ENCODE measurements at regions not wholly inside any gene's neighbourhood (a gene's known extent, or its start where the extent isn't known, plus 50 kb on each side); places are given as distances from the start of the nearest gene placed in this dataset.

- Histone ChIP-seq H4K20me1 (ENCODE audit: insufficient read depth, low read length) (no peaks in the 10 kb centered on the region), H3K4me3 (replicated peaks in 1 of 3; ENCODE audit: insufficient read depth in 1 of 3, low read depth in 2 of 3, low read length in 3 of 3) (no peak overlapping the region), H3K27ac (ENCODE audit: extremely low read length, insufficient read depth, low read length) (no peak overlapping the region), H3K27me3 (ENCODE audit: control insufficient read depth in 1 of 2, insufficient read depth in 2 of 2, low read length in 2 of 2) (peaks cover 2 to 58% of the 10 kb centered on the region in 2 experiments; a peak in 3 of 5 replicates), H2AFZ (ENCODE audit: low read length) (no peak overlapping the region), H3K4me2 (ENCODE audit: low read depth, low read length) (no peak overlapping the region), H3K9ac (ENCODE audit: insufficient read depth, low read depth, low read length) (no peak overlapping the region), H3K4me1 (ENCODE audit: insufficient read depth, low read length) (no peaks in the 10 kb centered on the region), H3K36me3 (replicated peaks in 1 of 2; ENCODE audit: control insufficient read depth in 1 of 2, insufficient read depth in 2 of 2, low read length in 2 of 2) (no peaks in the 10 kb centered on the region), H3K9me3 (ENCODE audit: low read length) (peaks cover 15% of the 10 kb centered on the region), H3K79me2 (ENCODE audit: insufficient read depth, low read length) (no peaks in the 10 kb centered on the region)
- FAIRE-seq, result no peak
- ATAC-seq, result no peak; the same call in 2 of the 3 replicates
- ChIA-PET CTCF (ENCODE audit: low intra/inter-chr PET ratio, low total read pairs) (no interaction called here), POLR2A (no interaction called here)
- BruUV-seq (replicated peaks), result no TSS peak
- intact Hi-C loops (cut with micrococcal nuclease; ENCODE audit: unreplicated experiment) (no loop called here), in situ Hi-C loops (cut with HindIII; ENCODE audit: extremely low pct_ligation_motif_present, low pct_unique_long_range_greater_than_20kb) (no loop called here)
- no peak for DNase-seq (ENCODE audit: low spot score)
- WGBS (ENCODE audit: low lambda C conversion rate), result 19% methylated on average over 10 of the region's 11 CpGs
- TF ChIP-seq AHR (CRISPR knock-in tag; IDR thresholded peaks at IDR 0.05) (no peak), ATF7 (IDR thresholded peaks at IDR 0.05) (no peak), ATF7 (CRISPR knock-in tag; IDR thresholded peaks at IDR 0.05) (no peak), ZNF552 (CRISPR knock-in tag; IDR thresholded peaks at IDR 0.05; ENCODE audit: borderline replicate concordance) (no peak), BHLHE40 (IDR thresholded peaks at IDR 0.05; ENCODE audit: low read length) (no peak), ZNF451 (CRISPR knock-in tag; IDR thresholded peaks at IDR 0.05) (no peak), ZNF432 (CRISPR knock-in tag; IDR thresholded peaks at IDR 0.05; ENCODE audit: borderline replicate concordance) (no peak), ZNF720 (CRISPR knock-in tag; IDR thresholded peaks at IDR 0.05) (no peak), ZNF646 (CRISPR knock-in tag; IDR thresholded peaks at IDR 0.05) (no peak), ZSCAN30 (CRISPR knock-in tag; IDR thresholded peaks at IDR 0.05) (no peak), FOXK2 (IDR thresholded peaks at IDR 0.05) (no peak), TCF12 (IDR thresholded peaks at IDR 0.05) (no peak), TCF12 (CRISPR knock-in tag; IDR thresholded peaks at IDR 0.05) (no peak), ZNF569 (CRISPR knock-in tag; IDR thresholded peaks at IDR 0.05; ENCODE audit: borderline replicate concordance) (no peak), MEF2D (CRISPR knock-in tag; IDR thresholded peaks at IDR 0.05) (no peak), RBAK (CRISPR knock-in tag; IDR thresholded peaks at IDR 0.05) (no peak), ZBTB8A (CRISPR knock-in tag; IDR thresholded peaks at IDR 0.05; ENCODE audit: borderline replicate concordance, low read depth) (no peak)
- TF ChIP-seq, protein P1, sequence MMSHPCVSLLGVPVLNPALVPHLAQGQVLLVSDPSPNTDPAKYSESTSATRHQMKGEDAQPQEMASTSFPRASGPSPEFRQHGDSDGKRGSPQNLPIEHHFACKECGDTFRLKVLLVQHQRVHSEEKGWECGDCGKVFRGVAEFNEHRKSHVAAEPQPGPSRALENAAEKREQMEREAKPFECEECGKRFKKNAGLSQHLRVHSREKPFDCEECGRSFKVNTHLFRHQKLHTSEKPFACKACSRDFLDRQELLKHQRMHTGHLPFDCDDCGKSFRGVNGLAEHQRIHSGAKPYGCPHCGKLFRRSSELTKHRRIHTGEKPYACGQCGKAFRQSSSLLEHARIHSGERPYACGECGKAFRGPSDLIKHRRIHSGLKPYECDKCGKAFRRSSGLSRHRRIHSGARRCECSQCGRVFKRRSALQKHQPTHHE (CRISPR knock-in tag; IDR thresholded peaks at IDR 0.05; ENCODE audit: borderline replicate concordance), result no peak
Measured at GRCh38 chr2:129913695-129914495, 65.6 kb upstream of the RAB6C start.
